MCF 10A (cell line): ENCODE measurements at regions not wholly inside any gene's neighbourhood (a gene's known extent, or its start where the extent isn't known, plus 50 kb on each side); places are given as distances from the start of the nearest gene placed in this dataset.

ENCODE experiments used
- BruUV-seq: library from RNA; stranded (reverse); fragments of 400-500 nt; replicated peaks from 2 replicates; lab custom pipeline; 2021; lab: Mats Ljungman, UMichigan
- CTCF ChIA-PET: fragments of 300-600 bp; sonication (Branson Sonifier 250); formaldehyde crosslinking; extraction: SDS; loops from one replicate; lab custom pipeline; 2021; ENCODE audit warnings: antibody characterized with exemption, inconsistent platforms; lab: Yijun Ruan, JAX
- POLR2A ChIA-PET: fragments of 300-600, 350-650 bp; sonication (Branson Sonifier 250); formaldehyde crosslinking; extraction: SDS; loops from one replicate; lab custom pipeline; 2020; ENCODE audit warnings: antibody characterized with exemption, inconsistent platforms; lab: Yijun Ruan, JAX
- DNase-seq: peaks from one replicate; pipeline ENCODE4 v3.0.0-alpha.2; 2018; ENCODE audit not compliant: unreplicated experiment
- H3K27ac Mint-ChIP-seq: one replicate; pipeline ENCODE4 v1.8.0; 2022; ENCODE audit warnings: mild to moderate bottlenecking, low read depth, mixed read lengths; ENCODE audit not compliant: unreplicated experiment
- H3K27me3 Mint-ChIP-seq: one replicate; pipeline ENCODE4 v1.8.0; 2022; ENCODE audit warnings: mixed read lengths; ENCODE audit not compliant: insufficient read depth, unreplicated experiment
- H3K36me3 Mint-ChIP-seq: one replicate; pipeline ENCODE4 v1.8.0; 2022; ENCODE audit warnings: mild to moderate bottlenecking, moderate library complexity, mixed read lengths; ENCODE audit not compliant: insufficient read depth, unreplicated experiment
- H3K4me1 Mint-ChIP-seq: one replicate; pipeline ENCODE4 v1.8.0; 2022; ENCODE audit warnings: mixed read lengths; ENCODE audit not compliant: insufficient read depth, unreplicated experiment
- H3K4me3 Mint-ChIP-seq: one replicate; pipeline ENCODE4 v1.8.0; 2022; ENCODE audit warnings: mild to moderate bottlenecking, moderate library complexity, mixed read lengths; ENCODE audit not compliant: unreplicated experiment
- H3K9me3 Mint-ChIP-seq: one replicate; pipeline ENCODE4 v1.8.0; 2022; ENCODE audit warnings: mixed read lengths; ENCODE audit not compliant: unreplicated experiment
- intact Hi-C: fragments of 100-400 bp; cut with micrococcal nuclease; formaldehyde crosslinking; loops from 2 replicates; pipeline ENCODE4 v1.14.1; 2022
- TF ChIP-seq, protein P1 (sequence below): fragments of 200-600 bp; IDR thresholded peaks from one replicate; pipeline ENCODE4 v1.8.0; 2022; ENCODE audit warnings: antibody characterized with exemption, mild to moderate bottlenecking; ENCODE audit not compliant: unreplicated experiment

DNA sequence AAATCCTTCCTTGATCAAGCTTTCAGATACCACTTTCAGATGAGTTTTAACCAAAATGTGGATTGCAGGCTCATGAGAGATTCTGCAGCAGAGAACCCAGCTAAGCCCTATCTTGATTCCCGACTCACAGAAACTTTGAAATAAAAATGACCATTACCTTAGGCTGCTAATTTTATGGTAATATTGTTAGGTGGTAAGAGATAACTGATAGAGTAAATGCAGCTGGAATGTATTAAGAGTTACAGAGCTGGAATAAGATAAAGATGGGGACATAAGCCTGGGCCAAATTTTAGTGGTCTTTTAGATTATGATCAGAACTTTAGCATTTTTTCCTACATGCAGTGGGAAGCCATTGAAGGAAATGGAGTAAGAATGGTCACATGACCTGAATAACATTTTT is 1074.0 kb downstream of the CDH11 start:
- H3K27ac Mint-ChIP-seq = no peak overlapping the region
- no peaks in the 10 kb centered on the region for H3K36me3 Mint-ChIP-seq
- no peak overlapping the region for H3K4me3 Mint-ChIP-seq
- H3K27me3 Mint-ChIP-seq = no peaks in the 10 kb centered on the region
- BruUV-seq = no TSS peak
- H3K4me1 Mint-ChIP-seq = no peaks in the 10 kb centered on the region
- H3K9me3 Mint-ChIP-seq = peaks cover 15% of the 10 kb centered on the region
- CTCF ChIA-PET = interaction anchor here (0.7 to 2.0 kb wide), 3 partner anchors 48 to 587 kb away, joined by 3 to 7 read pairs (median 6); no protein-coding TSS in a partner anchor
- no peak for DNase-seq
- TF ChIP-seq, protein P1, sequence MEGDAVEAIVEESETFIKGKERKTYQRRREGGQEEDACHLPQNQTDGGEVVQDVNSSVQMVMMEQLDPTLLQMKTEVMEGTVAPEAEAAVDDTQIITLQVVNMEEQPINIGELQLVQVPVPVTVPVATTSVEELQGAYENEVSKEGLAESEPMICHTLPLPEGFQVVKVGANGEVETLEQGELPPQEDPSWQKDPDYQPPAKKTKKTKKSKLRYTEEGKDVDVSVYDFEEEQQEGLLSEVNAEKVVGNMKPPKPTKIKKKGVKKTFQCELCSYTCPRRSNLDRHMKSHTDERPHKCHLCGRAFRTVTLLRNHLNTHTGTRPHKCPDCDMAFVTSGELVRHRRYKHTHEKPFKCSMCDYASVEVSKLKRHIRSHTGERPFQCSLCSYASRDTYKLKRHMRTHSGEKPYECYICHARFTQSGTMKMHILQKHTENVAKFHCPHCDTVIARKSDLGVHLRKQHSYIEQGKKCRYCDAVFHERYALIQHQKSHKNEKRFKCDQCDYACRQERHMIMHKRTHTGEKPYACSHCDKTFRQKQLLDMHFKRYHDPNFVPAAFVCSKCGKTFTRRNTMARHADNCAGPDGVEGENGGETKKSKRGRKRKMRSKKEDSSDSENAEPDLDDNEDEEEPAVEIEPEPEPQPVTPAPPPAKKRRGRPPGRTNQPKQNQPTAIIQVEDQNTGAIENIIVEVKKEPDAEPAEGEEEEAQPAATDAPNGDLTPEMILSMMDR = no peak
- intact Hi-C loops = no loop called here
- POLR2A ChIA-PET = interaction anchor here (0.6 to 0.7 kb wide), 2 partner anchors 13 to 46 kb away, joined by 4 to 6 read pairs; no protein-coding TSS in a partner anchor

DNA sequence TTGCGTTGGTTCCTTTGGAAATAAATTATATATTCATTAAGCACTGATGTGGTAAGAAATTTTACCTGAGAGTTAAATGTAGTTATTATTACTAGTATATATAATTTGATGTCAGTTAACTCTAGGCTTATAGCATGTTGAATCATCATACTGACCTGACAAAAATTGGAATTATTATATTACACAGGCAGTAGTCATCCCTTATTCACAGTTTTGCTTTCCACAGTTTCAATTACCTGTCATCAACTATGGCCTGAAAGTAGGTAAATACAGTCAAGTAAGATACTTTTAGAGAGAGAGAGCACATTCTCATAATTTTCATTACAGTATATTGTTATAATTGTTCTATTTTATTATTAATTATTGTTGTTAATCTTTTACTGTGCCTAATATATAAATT is 1074.7 kb downstream of the CDH11 start:
- TF ChIP-seq, protein P1 = no peak
- Mint-ChIP-seq H3K4me3 (no peak overlapping the region), H3K27me3 (no peaks in the 10 kb centered on the region), H3K4me1 (no peaks in the 10 kb centered on the region), H3K27ac (no peak overlapping the region), H3K36me3 (no peaks in the 10 kb centered on the region), H3K9me3 (peaks cover 13% of the 10 kb centered on the region)
- intact Hi-C loops = no loop called here
- POLR2A ChIA-PET = no interaction called here
- DNase-seq = no peak
- CTCF ChIA-PET = no interaction called here
- BruUV-seq = no TSS peak

DNA sequence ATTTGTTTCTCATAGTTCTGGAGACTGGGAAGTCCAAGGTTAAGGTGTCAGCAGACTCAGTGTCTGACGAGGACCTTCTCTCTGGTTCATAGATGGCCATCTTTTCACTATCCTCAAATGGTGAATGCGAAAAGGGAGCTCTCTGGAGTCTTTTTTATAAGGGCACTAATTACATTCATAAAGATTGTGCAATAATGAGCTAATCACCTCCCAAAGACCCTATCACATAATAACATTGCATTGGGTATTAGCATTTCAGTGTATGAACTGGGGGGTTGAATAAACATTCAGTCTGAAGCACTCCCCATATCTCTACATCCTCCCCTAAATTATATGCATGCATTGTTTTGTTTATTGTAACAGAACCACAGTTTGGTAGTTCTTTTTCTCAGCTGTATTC is 1086.5 kb downstream of the CDH11 start:
- intact Hi-C loops = no loop called here
- Mint-ChIP-seq H3K4me3 (no peak overlapping the region), H3K27ac (no peak overlapping the region), H3K27me3 (no peaks in the 10 kb centered on the region), H3K9me3 (no peaks in the 10 kb centered on the region), H3K4me1 (no peaks in the 10 kb centered on the region), H3K36me3 (no peaks in the 10 kb centered on the region)
- TF ChIP-seq, protein P1 = no peak
- no TSS peak for BruUV-seq
- DNase-seq = no peak
- CTCF ChIA-PET = interaction anchor here (0.7 to 1.8 kb wide), 2 partner anchors 16 to 574 kb away, joined by 4 read pairs; no protein-coding TSS in a partner anchor
- POLR2A ChIA-PET = interaction anchor here (0.6 kb wide), 1 partner anchor 13 kb away, joined by 6 read pairs; no protein-coding TSS in a partner anchor

DNA sequence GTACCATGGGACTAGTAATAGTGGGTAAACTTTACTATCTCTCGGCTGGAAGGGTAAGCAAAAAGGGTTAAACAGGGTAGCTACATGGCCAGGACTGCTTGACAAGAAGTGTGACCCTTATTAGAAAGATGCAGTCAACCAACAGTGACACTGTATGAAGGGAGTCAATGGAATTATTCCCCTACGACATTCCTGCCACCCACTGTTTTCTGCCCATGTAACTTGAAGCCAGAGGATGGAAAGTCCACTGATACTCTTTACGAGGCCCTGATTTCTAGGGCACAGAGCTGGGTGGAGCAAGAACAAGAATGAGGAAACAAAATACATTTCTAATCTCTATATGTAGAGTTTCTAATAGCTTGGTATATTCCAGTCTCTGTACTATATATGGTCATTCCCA is 1102.5 kb downstream of the CDH11 start:
- Mint-ChIP-seq H3K36me3 (no peaks in the 10 kb centered on the region), H3K27ac (no peak overlapping the region), H3K9me3 (no peaks in the 10 kb centered on the region), H3K4me1 (peaks cover 1% of the 10 kb centered on the region), H3K4me3 (no peak overlapping the region), H3K27me3 (no peaks in the 10 kb centered on the region)
- no TSS peak for BruUV-seq
- intact Hi-C loops = no loop called here
- TF ChIP-seq, protein P1 = no peak
- CTCF ChIA-PET = no interaction called here
- DNase-seq = no peak
- POLR2A ChIA-PET = no interaction called here
